NT2/D1 (cell line): ENCODE measurements at regions not wholly inside any gene's neighbourhood (a gene's known extent, or its start where the extent isn't known, plus 50 kb on each side); places are given as distances from the start of the nearest gene placed in this dataset.

Experiments
- SUZ12 ChIP-seq: IDR thresholded peaks from 2 replicates; pipeline ENCODE4 v1.6.1; 2011; ENCODE audit not compliant: insufficient read length, insufficient read depth; ENCODE audit errors: extremely low read depth
- YY1 ChIP-seq: IDR thresholded peaks from 2 replicates; pipeline ENCODE4 v1.6.1; 2011; ENCODE audit not compliant: insufficient read length, insufficient read depth

- no peak for TF ChIP-seq YY1
- no peak for TF ChIP-seq SUZ12
These were observed 68.2 kb upstream of the CDH10 start for GRCh38 chr5:24712947-24713346.
